ENCODE measurements at regions not wholly inside any gene's neighbourhood (a gene's known extent, or its start where the extent isn't known, plus 50 kb on each side); places are given as distances from the start of the nearest gene placed in this dataset.

DNA sequence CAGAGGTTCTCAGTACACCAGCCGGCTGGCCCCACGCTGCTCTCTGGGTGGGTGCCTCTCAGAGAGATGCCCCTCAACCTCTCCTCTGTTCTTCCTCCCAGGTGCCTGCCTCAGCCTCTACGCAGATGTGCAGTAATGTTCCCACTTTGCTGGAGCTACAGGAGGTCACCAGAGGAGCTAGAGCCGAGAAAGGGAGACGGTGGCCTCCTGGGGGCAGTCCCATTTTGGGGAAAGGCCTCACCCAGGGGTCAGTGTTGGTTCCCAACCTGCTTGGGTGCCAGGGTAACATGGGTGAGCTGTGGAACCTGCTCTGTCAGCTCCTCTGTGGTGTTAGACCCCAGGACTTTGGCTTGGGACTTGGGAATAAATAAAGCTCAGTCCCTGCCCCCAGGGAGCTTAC is 145.3 kb upstream of the MLN start:
- TF ChIP-seq, protein P1, sequence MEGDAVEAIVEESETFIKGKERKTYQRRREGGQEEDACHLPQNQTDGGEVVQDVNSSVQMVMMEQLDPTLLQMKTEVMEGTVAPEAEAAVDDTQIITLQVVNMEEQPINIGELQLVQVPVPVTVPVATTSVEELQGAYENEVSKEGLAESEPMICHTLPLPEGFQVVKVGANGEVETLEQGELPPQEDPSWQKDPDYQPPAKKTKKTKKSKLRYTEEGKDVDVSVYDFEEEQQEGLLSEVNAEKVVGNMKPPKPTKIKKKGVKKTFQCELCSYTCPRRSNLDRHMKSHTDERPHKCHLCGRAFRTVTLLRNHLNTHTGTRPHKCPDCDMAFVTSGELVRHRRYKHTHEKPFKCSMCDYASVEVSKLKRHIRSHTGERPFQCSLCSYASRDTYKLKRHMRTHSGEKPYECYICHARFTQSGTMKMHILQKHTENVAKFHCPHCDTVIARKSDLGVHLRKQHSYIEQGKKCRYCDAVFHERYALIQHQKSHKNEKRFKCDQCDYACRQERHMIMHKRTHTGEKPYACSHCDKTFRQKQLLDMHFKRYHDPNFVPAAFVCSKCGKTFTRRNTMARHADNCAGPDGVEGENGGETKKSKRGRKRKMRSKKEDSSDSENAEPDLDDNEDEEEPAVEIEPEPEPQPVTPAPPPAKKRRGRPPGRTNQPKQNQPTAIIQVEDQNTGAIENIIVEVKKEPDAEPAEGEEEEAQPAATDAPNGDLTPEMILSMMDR (IDR thresholded peaks at IDR 0.05 in 4 of 5, conservative IDR thresholded peaks at IDR 0.05 in 1 of 5) = no peak
- TF ChIP-seq POLR2A (IDR thresholded peaks at IDR 0.05) = no peak
